Peyer's patch (tissue), 4 donors: ENCODE measurements at regions not wholly inside any gene's neighbourhood (a gene's known extent, or its start where the extent isn't known, plus 50 kb on each side); places are given as distances from the start of the nearest gene placed in this dataset.

Experiments
- POLR2A ChIP-seq, 2 donors: fragments of 450-650 bp; IDR thresholded peaks; one replicate each; pipeline ENCODE4 v1.5.1; 2017; ENCODE audit warnings: antibody characterized with exemption in 2 of 2, mild to moderate bottlenecking in 2 of 2, moderate library complexity in 2 of 2
- TF ChIP-seq, protein P1 (sequence below), 6 experiments: fragments of 450-650 bp in 4 of 6; fragments of 200-600 bp in 2 of 6; sonication (generic) in 1 of 6; IDR thresholded peaks; one replicate each; pipeline ENCODE4 v1.5.1; 2017 to 2019; ENCODE audit warnings: antibody characterized with exemption in 6 of 6, mild to moderate bottlenecking in 3 of 6, moderate library complexity in 1 of 6

DNA sequence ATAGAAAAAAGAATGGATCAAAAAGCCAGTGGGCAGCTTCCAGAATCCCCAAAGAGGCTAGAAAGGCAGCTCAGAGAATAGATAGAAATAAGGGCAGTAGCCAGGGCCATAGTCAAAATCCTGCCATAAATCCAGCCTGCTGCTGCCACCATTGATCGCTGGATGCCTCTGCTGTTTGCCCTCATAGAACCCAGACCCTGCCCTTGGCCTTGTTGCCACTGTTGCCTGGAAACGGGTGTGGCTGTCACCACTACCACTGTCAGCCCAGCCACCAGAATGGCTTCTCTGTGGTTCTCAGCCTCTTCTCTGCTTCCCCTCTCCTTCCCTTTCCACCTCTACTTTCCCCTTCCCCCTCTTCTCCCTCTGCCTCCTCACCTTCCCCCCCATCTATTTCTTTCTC is 57.8 kb downstream of the HHEX start:
- TF ChIP-seq POLR2A (IDR thresholded peaks at IDR 0.05): no peak
- TF ChIP-seq, protein P1, sequence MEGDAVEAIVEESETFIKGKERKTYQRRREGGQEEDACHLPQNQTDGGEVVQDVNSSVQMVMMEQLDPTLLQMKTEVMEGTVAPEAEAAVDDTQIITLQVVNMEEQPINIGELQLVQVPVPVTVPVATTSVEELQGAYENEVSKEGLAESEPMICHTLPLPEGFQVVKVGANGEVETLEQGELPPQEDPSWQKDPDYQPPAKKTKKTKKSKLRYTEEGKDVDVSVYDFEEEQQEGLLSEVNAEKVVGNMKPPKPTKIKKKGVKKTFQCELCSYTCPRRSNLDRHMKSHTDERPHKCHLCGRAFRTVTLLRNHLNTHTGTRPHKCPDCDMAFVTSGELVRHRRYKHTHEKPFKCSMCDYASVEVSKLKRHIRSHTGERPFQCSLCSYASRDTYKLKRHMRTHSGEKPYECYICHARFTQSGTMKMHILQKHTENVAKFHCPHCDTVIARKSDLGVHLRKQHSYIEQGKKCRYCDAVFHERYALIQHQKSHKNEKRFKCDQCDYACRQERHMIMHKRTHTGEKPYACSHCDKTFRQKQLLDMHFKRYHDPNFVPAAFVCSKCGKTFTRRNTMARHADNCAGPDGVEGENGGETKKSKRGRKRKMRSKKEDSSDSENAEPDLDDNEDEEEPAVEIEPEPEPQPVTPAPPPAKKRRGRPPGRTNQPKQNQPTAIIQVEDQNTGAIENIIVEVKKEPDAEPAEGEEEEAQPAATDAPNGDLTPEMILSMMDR (IDR thresholded peaks at IDR 0.05): no peak
